Mammary epithelial cell (primary cell): ENCODE measurements at regions not wholly inside any gene's neighbourhood (a gene's known extent, or its start where the extent isn't known, plus 50 kb on each side); places are given as distances from the start of the nearest gene placed in this dataset.

ENCODE experiments used
- EZH2 ChIP-seq: IDR thresholded peaks from 2 replicates; pipeline ENCODE4 v1.6.1; 2012; ENCODE audit warnings: low read length, inconsistent platforms, borderline replicate concordance
- TF ChIP-seq, protein P1 (sequence below), 2 donors: IDR thresholded peaks in 1 of 2; conservative IDR thresholded peaks in 1 of 2; 2 replicates each; pipeline ENCODE4 v1.5.1; 2011 to 2012; ENCODE audit warnings: inconsistent platforms in 2 of 2, low read length in 2 of 2, mild to moderate bottlenecking in 2 of 2, control low read depth in 1 of 2, low read depth in 1 of 2; ENCODE audit not compliant: insufficient read depth in 1 of 2; ENCODE audit errors: extremely low read depth in 1 of 2

- TF ChIP-seq, protein P1, sequence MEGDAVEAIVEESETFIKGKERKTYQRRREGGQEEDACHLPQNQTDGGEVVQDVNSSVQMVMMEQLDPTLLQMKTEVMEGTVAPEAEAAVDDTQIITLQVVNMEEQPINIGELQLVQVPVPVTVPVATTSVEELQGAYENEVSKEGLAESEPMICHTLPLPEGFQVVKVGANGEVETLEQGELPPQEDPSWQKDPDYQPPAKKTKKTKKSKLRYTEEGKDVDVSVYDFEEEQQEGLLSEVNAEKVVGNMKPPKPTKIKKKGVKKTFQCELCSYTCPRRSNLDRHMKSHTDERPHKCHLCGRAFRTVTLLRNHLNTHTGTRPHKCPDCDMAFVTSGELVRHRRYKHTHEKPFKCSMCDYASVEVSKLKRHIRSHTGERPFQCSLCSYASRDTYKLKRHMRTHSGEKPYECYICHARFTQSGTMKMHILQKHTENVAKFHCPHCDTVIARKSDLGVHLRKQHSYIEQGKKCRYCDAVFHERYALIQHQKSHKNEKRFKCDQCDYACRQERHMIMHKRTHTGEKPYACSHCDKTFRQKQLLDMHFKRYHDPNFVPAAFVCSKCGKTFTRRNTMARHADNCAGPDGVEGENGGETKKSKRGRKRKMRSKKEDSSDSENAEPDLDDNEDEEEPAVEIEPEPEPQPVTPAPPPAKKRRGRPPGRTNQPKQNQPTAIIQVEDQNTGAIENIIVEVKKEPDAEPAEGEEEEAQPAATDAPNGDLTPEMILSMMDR (conservative IDR thresholded peaks at IDR 0.05 in 1 of 2, IDR thresholded peaks at IDR 0.05 in 1 of 2; ENCODE audit: extremely low read depth in 1 of 2, insufficient read depth in 1 of 2, low read depth in 1 of 2, low read length in 2 of 2): no peak
- no peak for TF ChIP-seq EZH2
These were observed 886.7 kb downstream of the TBC1D32 start for GRCh38 chr6:120447605-120448004.
